Mesenchymal stem cell (in vitro differentiated cells and primary cell): ENCODE measurements at regions not wholly inside any gene's neighbourhood (a gene's known extent, or its start where the extent isn't known, plus 50 kb on each side); places are given as distances from the start of the nearest gene placed in this dataset.

ENCODE experiments used
- DNase-seq: peaks from one replicate; pipeline ENCODE4 v3.0.0-alpha.2; 2013
- H2AFZ ChIP-seq: one replicate; pipeline ENCODE4 v1.6.1; 2013; ENCODE audit warnings: low read depth, mild to moderate bottlenecking, control low read depth, inconsistent platforms, low read length, moderate library complexity
- H2AK5ac ChIP-seq: 2 replicates; pipeline ENCODE4 v1.6.1; 2013; ENCODE audit warnings: low read length, moderate library complexity, mild to moderate bottlenecking, inconsistent platforms; ENCODE audit not compliant: severe bottlenecking
- H2BK120ac ChIP-seq: one replicate; pipeline ENCODE4 v1.6.1; 2013; ENCODE audit warnings: low read depth, mild to moderate bottlenecking, inconsistent platforms, low read length, moderate library complexity
- H2BK12ac ChIP-seq, 2 experiments: one replicate each; pipeline ENCODE4 v1.6.1; 2013; ENCODE audit warnings: inconsistent platforms in 2 of 2, low read length in 2 of 2, mild to moderate bottlenecking in 2 of 2, moderate library complexity in 2 of 2, control low read depth in 1 of 2
- H2BK15ac ChIP-seq: one replicate; pipeline ENCODE4 v1.6.1; 2013; ENCODE audit warnings: mild to moderate bottlenecking, low read depth, inconsistent platforms; ENCODE audit not compliant: poor library complexity, severe bottlenecking
- H2BK5ac ChIP-seq: 2 replicates; pipeline ENCODE4 v1.6.1; 2013; ENCODE audit warnings: low read depth, mild to moderate bottlenecking, low read length, control low read depth, inconsistent platforms; ENCODE audit not compliant: poor library complexity, severe bottlenecking
- H3K14ac ChIP-seq, 2 experiments: one replicate each; pipeline ENCODE4 v1.6.1; 2013; ENCODE audit warnings: inconsistent platforms in 2 of 2, low read length in 2 of 2, control low read depth in 1 of 2, mild to moderate bottlenecking in 1 of 2, moderate library complexity in 1 of 2
- H3K18ac ChIP-seq, 2 experiments: one replicate each; pipeline ENCODE4 v1.6.1; 2013; ENCODE audit warnings: inconsistent platforms in 2 of 2, low read length in 2 of 2, control low read depth in 1 of 2, low read depth in 1 of 2, mild to moderate bottlenecking in 1 of 2
- H3K23ac ChIP-seq, 2 experiments: one replicate each; pipeline ENCODE4 v1.6.1; 2013; ENCODE audit warnings: inconsistent platforms in 2 of 2, low read length in 2 of 2, mild to moderate bottlenecking in 2 of 2, moderate library complexity in 2 of 2, control low read depth in 1 of 2
- H3K27ac ChIP-seq: 2 replicates; pipeline ENCODE4 v1.5.1; 2013; ENCODE audit warnings: mild to moderate bottlenecking, moderate library complexity, low read length, control low read depth, inconsistent platforms; ENCODE audit not compliant: poor library complexity, severe bottlenecking
- H3K27me3 ChIP-seq, 2 experiments: 2 replicates each; pipeline versions ENCODE4 v1.6.1 to v1.7.0; 2013; ENCODE audit warnings: low read length in 2 of 2, mild to moderate bottlenecking in 2 of 2, moderate library complexity in 2 of 2, control low read depth in 1 of 2, inconsistent platforms in 1 of 2; ENCODE audit not compliant: control insufficient read depth in 1 of 2, insufficient read depth in 1 of 2
- H3K36me3 ChIP-seq, 2 experiments: 2 replicates each; pipeline versions ENCODE4 v1.6.1 to v1.7.0; 2013; ENCODE audit warnings: low read length in 2 of 2, control low read depth in 1 of 2, inconsistent platforms in 1 of 2, low read depth in 1 of 2, mild to moderate bottlenecking in 1 of 2; ENCODE audit not compliant: insufficient read depth in 2 of 2, control insufficient read depth in 1 of 2
- H3K4ac ChIP-seq, 2 experiments: one replicate each; pipeline ENCODE4 v1.6.1; 2013; ENCODE audit warnings: inconsistent platforms in 2 of 2, low read length in 2 of 2, mild to moderate bottlenecking in 2 of 2, moderate library complexity in 2 of 2, control low read depth in 1 of 2, low read depth in 1 of 2
- H3K4me1 ChIP-seq: 2 replicates; pipeline ENCODE4 v1.6.1; 2013; ENCODE audit warnings: low read depth, low read length, control low read depth; ENCODE audit not compliant: control insufficient read depth, insufficient read depth
- H3K4me2 ChIP-seq: 2 replicates; pipeline ENCODE4 v1.6.1; 2013; ENCODE audit warnings: low read length, mild to moderate bottlenecking, inconsistent platforms; ENCODE audit not compliant: poor library complexity, severe bottlenecking
- H3K4me3 ChIP-seq, 2 experiments: 2 replicates each; pipeline versions ENCODE4 v1.5.1 to v1.7.0; 2013; ENCODE audit warnings: low read length in 2 of 2, mild to moderate bottlenecking in 2 of 2, control low read depth in 1 of 2, low read depth in 1 of 2; ENCODE audit not compliant: insufficient read depth in 1 of 2
- H3K79me1 ChIP-seq: replicated peaks from 2 replicates; pipeline ENCODE4 v1.6.1; 2013; ENCODE audit warnings: mild to moderate bottlenecking, control low read depth, low read length, inconsistent platforms; ENCODE audit not compliant: poor library complexity, severe bottlenecking
- H3K9ac ChIP-seq: 2 replicates; pipeline ENCODE4 v1.7.0; 2013; ENCODE audit warnings: mild to moderate bottlenecking, low read length, moderate library complexity
- H3K9me3 ChIP-seq: 2 replicates; pipeline ENCODE4 v1.7.0; 2013; ENCODE audit warnings: mild to moderate bottlenecking, low read length; ENCODE audit not compliant: control insufficient read depth
- H4K8ac ChIP-seq: one replicate; pipeline ENCODE4 v1.6.1; 2013; ENCODE audit warnings: inconsistent platforms, mild to moderate bottlenecking, low read length, moderate library complexity
- H4K91ac ChIP-seq: one replicate; pipeline ENCODE4 v1.6.1; 2013; ENCODE audit warnings: mild to moderate bottlenecking, low read length, inconsistent platforms
- WGBS: methylation state at CpG from one replicate; pipeline ENCODE4 v1.1.7; 2013; ENCODE audit warnings: mixed read lengths; 5-methylcytosine and 5-hydroxymethylcytosine counted together

DNA sequence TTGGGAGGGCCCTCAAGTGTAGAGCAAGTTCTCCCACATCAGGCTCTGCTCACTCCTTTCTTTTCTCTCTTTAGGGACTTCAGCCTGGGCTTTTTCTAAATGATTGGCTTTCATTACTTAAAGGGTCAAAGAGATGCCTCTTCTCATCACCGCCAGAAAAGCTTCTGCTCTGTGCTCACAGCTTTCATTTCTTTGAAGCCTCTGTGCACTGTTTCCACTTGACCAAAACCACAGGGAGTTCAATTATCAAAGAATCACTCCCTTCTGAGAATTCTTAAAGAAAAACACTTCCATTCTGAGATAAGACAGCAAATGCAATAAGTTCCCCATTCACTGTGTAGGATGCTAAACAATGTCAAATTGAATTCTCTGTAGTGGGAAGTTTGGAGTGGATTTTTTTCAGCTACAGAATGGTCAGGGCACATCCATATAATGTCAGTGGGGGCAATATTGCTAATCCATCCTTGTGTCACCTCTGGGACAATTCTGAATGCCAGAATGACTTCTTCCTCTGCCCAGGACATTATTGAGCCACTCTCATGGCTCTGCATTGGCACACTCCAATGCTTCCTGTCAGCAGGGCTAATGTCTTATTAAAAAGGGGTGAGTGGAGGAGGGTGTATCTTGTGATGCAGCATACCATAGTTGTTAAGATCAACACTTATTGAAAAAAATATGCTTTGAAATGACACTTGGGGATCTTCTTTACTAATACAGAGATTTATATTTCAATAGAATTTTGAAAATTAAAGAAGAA lies 217.6 kb downstream of the SNCA start:
- H2BK5ac ChIP-seq: no peak overlapping the region
- H3K18ac ChIP-seq: no peak overlapping the region
- no peaks in the 10 kb centered on the region for H3K36me3 ChIP-seq
- no peak overlapping the region for H2BK15ac ChIP-seq
- H3K79me1 ChIP-seq: no peaks in the 10 kb centered on the region
- peak; percentile 17 for DNase-seq
- no peak overlapping the region for H4K8ac ChIP-seq
- no peak overlapping the region for H4K91ac ChIP-seq
- WGBS: 62% methylated on average over 1 of the region's 1 CpG
- H3K14ac ChIP-seq: no peak overlapping the region
- H3K4me2 ChIP-seq: no peak overlapping the region
- no peak overlapping the region for H3K23ac ChIP-seq
- H3K4ac ChIP-seq: no peak overlapping the region
- no peaks in the 10 kb centered on the region for H3K9me3 ChIP-seq
- peak overlapping the region; percentile 6 for H3K27ac ChIP-seq
- no peak overlapping the region for H3K9ac ChIP-seq
- no peak overlapping the region for H2BK12ac ChIP-seq
- no peak overlapping the region for H3K4me3 ChIP-seq
- no peak overlapping the region for H2AK5ac ChIP-seq
- no peak overlapping the region for H2AFZ ChIP-seq
- no peaks in the 10 kb centered on the region for H3K27me3 ChIP-seq
- no peak overlapping the region for H2BK120ac ChIP-seq
- peaks cover 4% of the 10 kb centered on the region for H3K4me1 ChIP-seq

DNA sequence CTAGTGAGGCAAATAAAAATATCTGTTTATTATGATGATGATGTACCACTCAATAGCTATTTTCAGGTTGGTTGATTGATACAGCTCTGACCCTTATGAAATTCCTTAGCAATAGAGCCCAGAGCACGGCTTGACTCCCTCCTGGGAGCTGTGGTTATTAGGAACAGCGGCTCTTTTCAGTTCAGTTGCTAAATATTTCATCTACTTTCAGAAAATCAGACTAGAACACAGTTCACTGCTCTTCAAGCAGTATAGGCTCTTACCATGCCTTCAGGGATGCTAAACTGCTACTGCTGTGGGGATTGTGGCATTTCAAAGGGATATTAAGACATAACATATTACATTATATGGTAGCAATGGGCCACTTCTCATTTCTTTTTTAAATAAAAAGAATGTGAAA lies 218.8 kb downstream of the SNCA start:
- no peak for DNase-seq
- Histone ChIP-seq H3K4me3 (no peak overlapping the region), H3K27ac (no peak overlapping the region), H3K18ac (no peak overlapping the region), H2BK15ac (no peak overlapping the region), H3K23ac (no peak overlapping the region), H3K27me3 (no peaks in the 10 kb centered on the region), H3K9ac (no peak overlapping the region), H3K36me3 (no peaks in the 10 kb centered on the region), H3K79me1 (no peaks in the 10 kb centered on the region), H2BK120ac (no peak overlapping the region), H3K4ac (no peak overlapping the region), H4K8ac (no peak overlapping the region), H2BK5ac (no peak overlapping the region), H4K91ac (no peak overlapping the region), H3K4me1 (peaks cover 4% of the 10 kb centered on the region), H2BK12ac (no peak overlapping the region), H2AFZ (no peak overlapping the region), H3K9me3 (no peaks in the 10 kb centered on the region), H3K14ac (no peak overlapping the region), H3K4me2 (no peak overlapping the region), H2AK5ac (no peak overlapping the region)
- 88% methylated on average over 2 of the region's 2 CpGs for WGBS

DNA sequence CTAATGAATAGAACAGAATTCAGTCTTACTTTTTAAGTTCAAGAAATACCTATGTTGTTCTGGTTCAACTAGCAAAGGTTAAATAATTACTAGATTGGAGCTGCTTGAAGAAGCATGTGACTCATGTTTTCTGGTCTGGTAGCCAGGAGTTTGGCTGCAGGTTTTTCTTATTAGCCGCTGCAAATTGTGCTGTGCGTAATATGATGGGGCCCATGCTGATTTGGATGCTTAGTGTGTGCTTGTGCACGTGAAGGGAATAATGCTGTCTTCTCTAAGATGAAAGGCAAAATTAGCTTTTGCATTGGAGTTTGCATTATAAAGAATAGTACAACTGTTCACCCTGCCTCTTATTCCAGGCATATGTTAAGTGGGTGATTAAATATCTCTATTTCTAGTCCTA lies 219.6 kb downstream of the SNCA start:
- no peak overlapping the region for H3K9ac ChIP-seq
- no peak overlapping the region for H4K8ac ChIP-seq
- H3K27ac ChIP-seq: peak overlapping the region; percentile 35
- WGBS: 92% methylated on average over 3 of the region's 3 CpGs
- no peaks in the 10 kb centered on the region for H3K79me1 ChIP-seq
- no peak overlapping the region for H3K4me3 ChIP-seq
- H2AFZ ChIP-seq: no peak overlapping the region
- H2BK120ac ChIP-seq: no peak overlapping the region
- no peak overlapping the region for H3K4me2 ChIP-seq
- H2BK5ac ChIP-seq: no peak overlapping the region
- H3K9me3 ChIP-seq: no peaks in the 10 kb centered on the region
- no peak overlapping the region for H3K18ac ChIP-seq
- no peak overlapping the region for H2AK5ac ChIP-seq
- no peaks in the 10 kb centered on the region for H3K27me3 ChIP-seq
- no peak overlapping the region for H2BK15ac ChIP-seq
- H3K23ac ChIP-seq: no peak overlapping the region
- no peak overlapping the region for H4K91ac ChIP-seq
- DNase-seq: no peak
- H2BK12ac ChIP-seq: no peak overlapping the region
- no peak overlapping the region for H3K14ac ChIP-seq
- H3K4me1 ChIP-seq: peaks cover 4% of the 10 kb centered on the region
- H3K36me3 ChIP-seq: no peaks in the 10 kb centered on the region
- H3K4ac ChIP-seq: no peak overlapping the region

DNA sequence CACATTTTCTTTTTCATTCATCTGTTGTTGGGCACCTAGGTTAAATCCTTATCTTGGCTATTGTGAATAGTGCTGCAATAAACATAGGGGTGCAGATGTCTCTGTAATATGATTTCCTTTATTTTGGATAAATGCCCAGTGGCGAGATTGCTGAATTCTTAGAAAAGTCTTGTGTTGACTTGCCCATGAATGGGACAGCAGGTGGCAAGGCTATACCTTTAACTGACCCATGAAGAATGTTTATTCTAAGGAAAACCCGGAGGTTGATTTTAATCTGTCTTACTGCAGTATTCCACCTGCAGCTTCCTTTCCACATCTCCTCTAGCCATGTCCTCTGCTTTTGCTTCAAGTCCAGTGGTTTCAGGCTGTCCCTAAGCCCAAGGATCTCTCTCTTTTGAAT lies 220.6 kb downstream of the SNCA start:
- H3K4me2 ChIP-seq: no peak overlapping the region
- H2BK15ac ChIP-seq: no peak overlapping the region
- H3K4me1 ChIP-seq: peaks cover 4% of the 10 kb centered on the region
- H3K23ac ChIP-seq: no peak overlapping the region
- H3K4me3 ChIP-seq: no peak overlapping the region
- no peak overlapping the region for H4K8ac ChIP-seq
- no peak overlapping the region for H2AK5ac ChIP-seq
- H2BK120ac ChIP-seq: no peak overlapping the region
- no peaks in the 10 kb centered on the region for H3K27me3 ChIP-seq
- H3K27ac ChIP-seq: peak overlapping the region; percentile 53
- H3K4ac ChIP-seq: no peak overlapping the region
- no peak overlapping the region for H2BK12ac ChIP-seq
- no peak overlapping the region for H3K14ac ChIP-seq
- no peak overlapping the region for H4K91ac ChIP-seq
- no peaks in the 10 kb centered on the region for H3K36me3 ChIP-seq
- no peak overlapping the region for H2BK5ac ChIP-seq
- H3K79me1 ChIP-seq: no peaks in the 10 kb centered on the region
- no peaks in the 10 kb centered on the region for H3K9me3 ChIP-seq
- no peak for DNase-seq
- no peak overlapping the region for H2AFZ ChIP-seq
- WGBS: 89% methylated on average over 2 of the region's 2 CpGs
- no peak overlapping the region for H3K9ac ChIP-seq
- no peak overlapping the region for H3K18ac ChIP-seq
